Keratinocyte (primary cell): ENCODE measurements at regions not wholly inside any gene's neighbourhood (a gene's known extent, or its start where the extent isn't known, plus 50 kb on each side); places are given as distances from the start of the nearest gene placed in this dataset.

ENCODE experiments used
- DNase-seq: peaks from one replicate; pipeline ENCODE4 v3.0.0-alpha.2; 2011; ENCODE audit warnings: low read depth, missing footprints, low spot score
- FAIRE-seq: peaks from 2 replicates; lab custom pipeline; 2011; peaks lifted over from hg19 to GRCh38; lab: Jason Lieb, UNC
- H2AFZ ChIP-seq: 2 replicates; pipeline ENCODE4 v1.6.0; 2012; ENCODE audit warnings: low read length, control low read depth, inconsistent platforms; ENCODE audit not compliant: control insufficient read depth
- H3K27ac ChIP-seq: 2 replicates; pipeline ENCODE4 v1.5.1; 2011; ENCODE audit warnings: low read length; ENCODE audit not compliant: control insufficient read depth, insufficient read depth
- H3K27me3 ChIP-seq: 3 replicates; pipeline ENCODE4 v1.6.0; 2011; ENCODE audit warnings: low read length; ENCODE audit not compliant: control insufficient read depth, insufficient read depth; ENCODE audit errors: extremely low read depth
- H3K36me3 ChIP-seq, 2 experiments: 2 replicates in 1 of 2; 3 replicates in 1 of 2; pipeline ENCODE4 v1.5.1; 2011; ENCODE audit warnings: low read length in 2 of 2, mild to moderate bottlenecking in 1 of 2; ENCODE audit not compliant: control insufficient read depth in 2 of 2, insufficient read depth in 2 of 2; ENCODE audit errors: extremely low read depth in 1 of 2
- H3K4me1 ChIP-seq: 3 replicates; pipeline ENCODE4 v1.5.1; 2011; ENCODE audit warnings: low read length; ENCODE audit not compliant: control insufficient read depth, insufficient read depth; ENCODE audit errors: extremely low read depth
- H3K4me2 ChIP-seq: 3 replicates; pipeline ENCODE4 v1.6.0; 2011; ENCODE audit warnings: low read depth, low read length; ENCODE audit not compliant: control insufficient read depth, insufficient read depth; ENCODE audit errors: extremely low read depth
- H3K4me3 ChIP-seq, 3 experiments: fragments of 200-600 bp in 1 of 3; sonication (generic) in 1 of 3; 2 replicates in 2 of 3; 3 replicates in 1 of 3; pipeline ENCODE4 v1.5.1; 2011 to 2016; ENCODE audit warnings: low read length in 3 of 3, mild to moderate bottlenecking in 3 of 3, control low read depth in 2 of 3, inconsistent platforms in 1 of 3, low read depth in 1 of 3, mixed read lengths in 1 of 3, mixed run types in 1 of 3, moderate library complexity in 1 of 3; ENCODE audit not compliant: control insufficient read depth in 2 of 3, insufficient read depth in 2 of 3; ENCODE audit errors: extremely low read depth in 1 of 3
- H3K79me2 ChIP-seq: 2 replicates; pipeline ENCODE4 v1.6.0; 2012; ENCODE audit warnings: low read length; ENCODE audit not compliant: control insufficient read depth, insufficient read depth
- H3K9ac ChIP-seq: 3 replicates; pipeline ENCODE4 v1.6.0; 2011; ENCODE audit warnings: low read length; ENCODE audit not compliant: control insufficient read depth, insufficient read depth; ENCODE audit errors: extremely low read depth
- H3K9me1 ChIP-seq: 3 replicates; pipeline ENCODE4 v1.6.0; 2011; ENCODE audit warnings: low read length; ENCODE audit not compliant: control insufficient read depth, insufficient read depth; ENCODE audit errors: extremely low read depth
- H3K9me3 ChIP-seq: 2 replicates; pipeline ENCODE4 v1.5.1; 2012; ENCODE audit warnings: low read depth, low read length; ENCODE audit not compliant: control insufficient read depth
- H4K20me1 ChIP-seq: 3 replicates; pipeline ENCODE4 v1.6.0; 2011; ENCODE audit warnings: low read length; ENCODE audit not compliant: control insufficient read depth, insufficient read depth; ENCODE audit errors: extremely low read depth
- CTCF ChIP-seq, 3 experiments: IDR thresholded peaks in 1 of 3; conservative IDR thresholded peaks in 1 of 3; optimal IDR thresholded peaks in 1 of 3; 2 replicates in 2 of 3; 3 replicates in 1 of 3; pipeline versions ENCODE3 to v1.5.1; 2011; ENCODE audit warnings: low read length in 3 of 3, mild to moderate bottlenecking in 3 of 3, moderate library complexity in 2 of 3, control low read depth in 1 of 3, inconsistent platforms in 1 of 3; ENCODE audit not compliant: insufficient read depth in 2 of 3; ENCODE audit errors: extremely low read depth in 1 of 3
- EZH2 ChIP-seq: IDR thresholded peaks from one replicate; pipeline ENCODE4 v1.6.1; 2012; ENCODE audit warnings: inconsistent platforms, mild to moderate bottlenecking, low read length, moderate library complexity
- dilution Hi-C: fragments of 300-500 bp; cut with MboI; formaldehyde crosslinking; loops from one replicate; pipeline ENCODE4 v1.7.0; 2020; ENCODE audit warnings: low sequenced_read_pairs; ENCODE audit not compliant: extremely low pct_ligation_motif_present

- Histone ChIP-seq H3K79me2 (no peaks in the 10 kb centered on the region), H3K9me1 (no peaks in the 10 kb centered on the region), H3K9ac (no peak overlapping the region), H3K36me3 (no peaks in the 10 kb centered on the region), H3K27me3 (peaks cover 4% of the 10 kb centered on the region), H3K4me2 (no peak overlapping the region), H4K20me1 (no peaks in the 10 kb centered on the region), H3K4me1 (no peaks in the 10 kb centered on the region), H3K27ac (no peak overlapping the region), H2AFZ (no peak overlapping the region), H3K9me3 (no peaks in the 10 kb centered on the region), H3K4me3 (no peak overlapping the region)
- dilution Hi-C loops: no loop called here
- DNase-seq: no peak
- TF ChIP-seq EZH2 (no peak), CTCF (optimal IDR thresholded peaks at IDR 0.05 in 1 of 3, IDR thresholded peaks at IDR 0.05 in 1 of 3, conservative IDR thresholded peaks at IDR 0.05 in 1 of 3; ENCODE audit: extremely low read depth in 1 of 3, insufficient read depth in 2 of 3, low read length in 3 of 3) (no peak)
- no peak for FAIRE-seq
Observed at GRCh38 chr3:139217633-139218032, 126.2 kb upstream of the MRPS22 start.

- H3K4me3 ChIP-seq: no peak overlapping the region
- no peaks in the 10 kb centered on the region for H4K20me1 ChIP-seq
- H3K36me3 ChIP-seq: no peaks in the 10 kb centered on the region
- H3K9ac ChIP-seq: no peak overlapping the region
- dilution Hi-C loops: no loop called here
- no peaks in the 10 kb centered on the region for H3K79me2 ChIP-seq
- no peak overlapping the region for H3K4me2 ChIP-seq
- H2AFZ ChIP-seq: no peak overlapping the region
- no peaks in the 10 kb centered on the region for H3K9me1 ChIP-seq
- H3K27me3 ChIP-seq: peaks cover 4% of the 10 kb centered on the region
- TF ChIP-seq CTCF (optimal IDR thresholded peaks at IDR 0.05 in 1 of 3, IDR thresholded peaks at IDR 0.05 in 1 of 3, conservative IDR thresholded peaks at IDR 0.05 in 1 of 3; ENCODE audit: extremely low read depth in 1 of 3, insufficient read depth in 2 of 3, low read length in 3 of 3): no peak
- TF ChIP-seq EZH2: no peak
- no peak overlapping the region for H3K27ac ChIP-seq
- H3K9me3 ChIP-seq: no peaks in the 10 kb centered on the region
- FAIRE-seq (no peak), DNase-seq (no peak)
- H3K4me1 ChIP-seq: no peaks in the 10 kb centered on the region
Observed at GRCh38 chr3:139218046-139218445, 125.8 kb upstream of the MRPS22 start.
